Heart right ventricle (tissue), 16 donors: ENCODE measurements at regions not wholly inside any gene's neighbourhood (a gene's known extent, or its start where the extent isn't known, plus 50 kb on each side); places are given as distances from the start of the nearest gene placed in this dataset.

ENCODE experiments used
- ATAC-seq, 8 donors: fragments of 200-7000 bp; cut with Tn5 transposase; one replicate each; pipeline ENCODE4 v1.9.1; 2020; ENCODE audit warnings: mild to moderate bottlenecking in 8 of 8, moderate library complexity in 8 of 8, moderate number of reproducible peaks in 1 of 8
- DNase-seq, 2 donors: peaks; one replicate each; pipeline ENCODE4 v3.0.0-alpha.2; 2020
- H3K27ac ChIP-seq, 10 donors: fragments of 200-600 bp; sonication (generic) in 2 of 10; one replicate each; pipeline versions ENCODE4 v1.5.0 to v1.8.0; 2020 to 2022; ENCODE audit warnings: mild to moderate bottlenecking in 3 of 10
- H3K27me3 ChIP-seq, 7 donors: fragments of 200-600 bp; one replicate each; pipeline ENCODE4 v1.8.0; 2021 to 2022; ENCODE audit warnings: mild to moderate bottlenecking in 2 of 7
- H3K36me3 ChIP-seq, 9 donors: fragments of 200-600 bp; sonication (generic) in 1 of 9; one replicate each; pipeline versions ENCODE4 v1.5.0 to v1.8.0; 2020 to 2022; ENCODE audit warnings: mild to moderate bottlenecking in 2 of 9
- H3K4me1 ChIP-seq, 9 donors: fragments of 200-600 bp; sonication (generic) in 1 of 9; one replicate each; pipeline versions ENCODE4 v1.5.0 to v1.8.0; 2020 to 2022; ENCODE audit warnings: mild to moderate bottlenecking in 4 of 9
- H3K4me3 ChIP-seq, 10 donors: fragments of 200-600 bp; sonication (generic) in 2 of 10; one replicate each; pipeline versions ENCODE4 v1.5.0 to v1.8.0; 2020 to 2022; ENCODE audit warnings: mild to moderate bottlenecking in 7 of 10, moderate library complexity in 2 of 10
- H3K9me3 ChIP-seq, 11 donors: fragments of 200-600 bp in 10 of 11; sonication (generic) in 2 of 11; one replicate each; pipeline versions ENCODE4 v1.5.0 to v1.8.0; 2013 to 2022; ENCODE audit warnings: mild to moderate bottlenecking in 2 of 11, control low read depth in 1 of 11, moderate library complexity in 1 of 11
- WGBS, 2 donors: extraction: QIAGEN DNeasy Blood & Tissue Kit; methylation state at CpG; one replicate each; pipeline ENCODE4 v1.1.7; 2013; ENCODE audit warnings: inconsistent platforms in 1 of 2; 5-methylcytosine and 5-hydroxymethylcytosine counted together
- intact Hi-C, 10 donors: fragments of 100-400 bp; cut with DNase I; formaldehyde crosslinking; loops; one replicate each; pipeline versions ENCODE4 v1.11.1 to v1.14.2; 2022
- TF ChIP-seq, protein P1 (sequence below), 9 donors: fragments of 200-600 bp; sonication (generic) in 2 of 9; IDR thresholded peaks; one replicate each; pipeline versions ENCODE4 v1.5.0 to v1.8.0; 2021 to 2022; ENCODE audit warnings: antibody characterized with exemption in 9 of 9, mild to moderate bottlenecking in 5 of 9, moderate library complexity in 1 of 9
- donor health status: Arrhythmogenic right ventricular cardiomyopathy.
- donor health status: ischemic (EF 13 %, LVEDD 7.1; RV severe dilation, severe dysfunction).
- donor health status: healthy with polysubstance abuse.
- donor health status: DM: no; HTN: yes; CAD: no.
- donor health status: DM: no; HTN: no; CAD: no.
- donor health status: ischemic (EF 25% LVEDD 6.9; RV normal size, moderate dysfunction).
- donor health status: ischemic (EF 25% LVEDD 5.7; RV mildly dilated, moderate dysfunction).
- donor health status: healthy.
- donor health status: DM: yes; HTN: yes; CAD: no.
- donor health status: Ischemic cardiomyopathy.
- donor health status: ischemic (EF 35%, LVEDD 5.7; RV mildly dilated, moderate dysfunction).
- donor health status: nonischemic (EF 11% LVEDD 7.7; RV severe dilation, severe dysfunction).
- donor health status: DM: yes; HTN: yes; CAD: no.
- donor health status: PGD.
- donor health status: ischemic (EF 29% LVEDD 5.4; RV normal size, mild dysfunction).
- donor health status: nonischemic (EF 23%, LVEDD 6.1; RV moderate dilation, normal function).

- Histone ChIP-seq H3K27me3 (peaks cover 0 to 5% (median 0%) of the 10 kb centered on the region in 7 donors), H3K4me3 (no peak overlapping the region), H3K4me1 (no peaks in the 10 kb centered on the region), H3K9me3 (peaks cover 0 to 5% (median 0%) of the 10 kb centered on the region in 11 donors), H3K27ac (no peak overlapping the region), H3K36me3 (no peaks in the 10 kb centered on the region)
- WGBS, 2 donors: 58 to 64% methylated on average over 3 of the region's 3 CpGs
- no peak for ATAC-seq
- intact Hi-C loops: no loop called here
- DNase-seq: no peak
- TF ChIP-seq, protein P1, sequence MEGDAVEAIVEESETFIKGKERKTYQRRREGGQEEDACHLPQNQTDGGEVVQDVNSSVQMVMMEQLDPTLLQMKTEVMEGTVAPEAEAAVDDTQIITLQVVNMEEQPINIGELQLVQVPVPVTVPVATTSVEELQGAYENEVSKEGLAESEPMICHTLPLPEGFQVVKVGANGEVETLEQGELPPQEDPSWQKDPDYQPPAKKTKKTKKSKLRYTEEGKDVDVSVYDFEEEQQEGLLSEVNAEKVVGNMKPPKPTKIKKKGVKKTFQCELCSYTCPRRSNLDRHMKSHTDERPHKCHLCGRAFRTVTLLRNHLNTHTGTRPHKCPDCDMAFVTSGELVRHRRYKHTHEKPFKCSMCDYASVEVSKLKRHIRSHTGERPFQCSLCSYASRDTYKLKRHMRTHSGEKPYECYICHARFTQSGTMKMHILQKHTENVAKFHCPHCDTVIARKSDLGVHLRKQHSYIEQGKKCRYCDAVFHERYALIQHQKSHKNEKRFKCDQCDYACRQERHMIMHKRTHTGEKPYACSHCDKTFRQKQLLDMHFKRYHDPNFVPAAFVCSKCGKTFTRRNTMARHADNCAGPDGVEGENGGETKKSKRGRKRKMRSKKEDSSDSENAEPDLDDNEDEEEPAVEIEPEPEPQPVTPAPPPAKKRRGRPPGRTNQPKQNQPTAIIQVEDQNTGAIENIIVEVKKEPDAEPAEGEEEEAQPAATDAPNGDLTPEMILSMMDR (IDR thresholded peaks at IDR 0.05): no peak
Observed at GRCh38 chr6:100160930-100161329, 166.9 kb upstream of the MCHR2 start.

GRCh38 chr6:100155141-100155540, 161.1 kb upstream of the MCHR2 start:
- no peak for DNase-seq
- WGBS, 2 donors: 46 to 62% methylated on average over 2 of the region's 2 CpGs
- Histone ChIP-seq H3K36me3 (no peaks in the 10 kb centered on the region), H3K4me3 (no peak overlapping the region), H3K27me3 (no peaks in the 10 kb centered on the region), H3K4me1 (no peaks in the 10 kb centered on the region), H3K9me3 (peaks cover 0 to 5% (median 0%) of the 10 kb centered on the region in 11 donors), H3K27ac (no peak overlapping the region)
- TF ChIP-seq, protein P1 (IDR thresholded peaks at IDR 0.05): no peak
- no peak for ATAC-seq
- intact Hi-C loops: no loop called here

DNA sequence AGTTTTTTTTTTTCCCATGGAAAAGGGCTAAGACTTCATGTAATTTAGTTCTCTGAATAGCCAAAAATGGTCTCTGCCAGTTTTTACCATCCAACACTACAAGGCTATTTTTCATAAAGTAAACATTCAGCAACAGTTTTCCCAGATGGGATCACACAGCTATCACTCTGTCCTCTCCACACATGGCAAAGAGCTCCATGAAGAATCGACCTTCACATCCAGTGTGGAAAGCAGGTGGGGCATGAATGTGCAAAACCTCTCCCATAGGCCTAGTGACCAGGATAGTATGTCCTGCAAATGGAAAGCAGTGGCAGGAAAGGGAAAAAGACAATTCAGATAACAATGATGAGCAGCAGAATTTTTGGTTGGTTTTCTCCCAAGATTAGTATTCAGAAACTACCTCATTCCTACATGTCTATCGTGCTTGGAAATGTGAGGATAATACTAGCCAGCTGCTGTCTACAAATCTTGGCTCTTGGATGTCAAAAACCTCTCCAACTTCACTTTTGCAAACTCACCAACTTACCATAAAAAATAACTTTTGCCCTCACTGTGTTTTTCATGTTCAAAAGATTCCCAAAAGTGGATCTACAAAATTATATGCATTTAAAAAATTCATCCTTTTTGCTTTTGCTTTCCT, 159.7 kb upstream of the MCHR2 start:
- intact Hi-C loops: no loop called here
- ATAC-seq: no peak
- WGBS, 2 donors: 47 to 52% methylated on average over 2 of the region's 2 CpGs

DNA sequence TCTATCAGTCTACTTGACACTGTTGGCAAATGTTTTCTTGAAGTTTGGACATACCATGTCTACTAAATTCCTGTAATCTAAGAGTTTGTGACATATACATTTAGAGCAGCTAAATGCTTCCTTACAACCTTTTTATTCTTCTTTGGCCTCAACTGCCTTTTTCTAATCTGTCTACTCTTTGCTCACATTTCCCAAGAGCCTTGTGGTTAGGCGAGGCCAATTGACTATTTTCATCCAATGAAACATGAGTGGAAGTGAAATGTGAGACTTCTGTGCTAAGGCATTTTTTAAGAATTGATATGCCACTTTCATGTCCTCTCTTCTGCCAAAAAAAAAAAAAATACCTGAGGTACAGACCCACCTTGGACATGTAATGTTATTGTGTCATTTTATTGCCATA, 158.2 kb upstream of the MCHR2 start:
- no peaks in the 10 kb centered on the region for H3K36me3 ChIP-seq
- ATAC-seq (no peak), DNase-seq (no peak)
- peaks cover 0 to 5% (median 0%) of the 10 kb centered on the region in 11 donors for H3K9me3 ChIP-seq
- WGBS, 2 donors: 57 to 69% methylated on average over 1 of the region's 1 CpG
- H3K4me3 ChIP-seq: no peak overlapping the region
- TF ChIP-seq, protein P1 (IDR thresholded peaks at IDR 0.05): no peak
- intact Hi-C loops: no loop called here
- H3K27me3 ChIP-seq: no peaks in the 10 kb centered on the region
- no peaks in the 10 kb centered on the region for H3K4me1 ChIP-seq
- no peak overlapping the region for H3K27ac ChIP-seq

More for the DNA sequence above, 159.7 kb upstream of the MCHR2 start:
- Histone ChIP-seq H3K27ac (no peak overlapping the region), H3K27me3 (no peaks in the 10 kb centered on the region), H3K4me3 (no peak overlapping the region), H3K9me3 (peaks cover 0 to 5% (median 0%) of the 10 kb centered on the region in 11 donors), H3K36me3 (no peaks in the 10 kb centered on the region), H3K4me1 (no peaks in the 10 kb centered on the region)
- TF ChIP-seq, protein P1 (IDR thresholded peaks at IDR 0.05): no peak
- no peak for DNase-seq
